HG03135 (cell line): ENCODE measurements at regions not wholly inside any gene's neighbourhood (a gene's known extent, or its start where the extent isn't known, plus 50 kb on each side); places are given as distances from the start of the nearest gene placed in this dataset.

Source experiments
- ATAC-seq: cut with Tn5 transposase; IDR thresholded peaks from one replicate; pipeline ENCODE4 v1.9.1; 2021; ENCODE audit warnings: mild to moderate bottlenecking, moderate library complexity; ENCODE audit not compliant: unreplicated experiment

DNA sequence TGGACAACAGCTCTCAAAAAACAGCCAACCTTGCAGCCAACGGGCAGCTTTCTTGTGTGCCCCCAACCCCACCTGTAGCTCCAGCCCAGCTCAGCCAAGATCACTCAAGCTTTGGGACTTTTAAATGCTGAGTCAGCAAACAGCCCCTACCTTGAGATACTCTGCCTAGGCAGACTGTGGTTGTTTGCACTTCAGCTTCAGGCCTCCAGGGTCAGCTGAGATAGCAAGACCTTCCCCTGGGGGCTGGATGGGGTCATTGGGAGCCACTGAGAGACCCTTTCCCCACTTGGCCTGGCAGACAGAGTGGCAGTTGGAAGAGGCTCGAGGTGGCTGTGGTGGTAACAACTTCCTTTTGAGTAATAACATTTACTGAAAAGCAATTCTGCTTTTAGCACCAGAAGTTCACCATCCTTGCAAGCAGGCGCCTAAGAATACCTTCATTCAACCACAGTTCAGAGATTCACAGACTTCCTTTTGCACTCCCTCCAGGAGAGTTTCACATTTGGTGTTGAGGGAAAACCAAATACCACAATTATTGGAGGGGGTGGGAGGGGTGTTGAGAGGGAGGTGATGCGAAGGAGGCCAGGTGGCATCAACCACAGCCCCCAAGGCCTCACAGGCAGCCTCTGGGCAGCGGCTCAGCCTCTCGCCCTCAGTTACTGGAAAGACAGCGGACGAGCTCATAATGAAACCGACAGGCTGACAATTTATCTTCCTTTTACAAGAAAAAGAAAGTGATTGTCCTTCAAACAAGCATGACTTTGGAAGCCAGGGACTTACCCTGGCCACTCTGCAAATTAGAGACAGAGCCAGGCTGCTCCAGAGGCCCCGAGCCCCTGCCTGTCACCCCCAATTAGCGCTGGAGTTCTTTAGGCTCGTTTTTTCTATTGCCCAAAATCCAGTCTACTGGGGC lies 148.1 kb downstream of the CEBPB start:
- ATAC-seq, result peak; percentile 67

- no peak for ATAC-seq
These were observed 148.9 kb downstream of the CEBPB start for GRCh38 chr20:50339466-50339901.

DNA sequence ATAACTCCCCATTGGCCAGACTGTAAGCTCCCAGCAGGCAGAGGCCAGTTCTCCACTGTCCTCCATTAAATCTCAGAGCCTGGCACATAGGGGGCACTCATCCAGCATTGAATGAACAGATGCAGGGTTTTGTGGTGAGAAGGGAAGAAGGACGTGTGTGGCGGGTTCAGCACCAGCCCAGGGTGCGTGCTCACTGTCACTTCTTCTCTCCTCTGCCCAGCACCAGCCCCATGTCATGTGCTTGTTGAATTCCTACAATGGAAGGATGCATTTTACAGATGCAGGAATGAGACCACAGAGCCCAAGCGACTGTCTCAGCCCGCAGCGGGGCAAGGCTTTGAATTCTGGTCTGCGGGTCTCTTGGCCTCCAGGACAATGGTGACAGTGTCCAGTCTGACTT lies 149.9 kb downstream of the CEBPB start:
- no peak for ATAC-seq

- no peak for ATAC-seq
These were observed 150.4 kb downstream of the CEBPB start for GRCh38 chr20:50341050-50341449.

DNA sequence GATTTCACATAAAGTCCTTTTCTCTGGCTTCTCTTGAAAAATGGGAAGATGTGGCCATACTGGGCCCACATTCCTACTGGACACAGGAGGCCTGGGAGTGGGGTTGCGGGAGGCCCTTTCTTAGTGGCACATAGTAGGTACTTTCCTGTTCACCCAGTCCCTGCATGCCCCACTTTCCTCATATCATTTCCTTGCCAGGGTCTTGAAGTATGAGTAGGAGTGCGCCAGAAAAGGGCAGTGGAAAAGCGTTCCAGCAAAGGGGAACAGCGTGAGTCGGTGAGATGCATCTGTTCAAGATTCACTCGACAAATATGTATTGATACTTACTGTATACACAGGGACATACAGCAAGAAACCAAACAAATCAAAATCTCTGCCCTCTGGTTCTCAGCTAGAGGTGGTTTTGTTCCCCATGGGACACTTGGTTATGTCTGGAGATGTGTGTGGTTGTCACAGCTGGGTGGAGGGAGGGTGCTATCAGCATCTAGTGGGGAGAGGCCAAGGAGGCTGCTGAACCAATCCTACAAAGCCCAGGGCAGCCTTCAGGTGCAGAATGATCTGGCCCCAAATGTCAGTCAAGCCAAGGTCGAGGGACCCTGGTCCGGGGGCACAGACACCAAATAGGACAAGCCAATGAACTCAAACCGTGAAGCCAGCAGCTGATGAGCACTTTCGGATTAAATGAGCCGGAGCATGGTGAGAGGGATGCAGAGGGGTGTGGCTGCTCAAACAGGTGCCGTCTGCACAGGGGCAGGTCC lies 151.4 kb downstream of the CEBPB start:
- ATAC-seq, result no peak

DNA sequence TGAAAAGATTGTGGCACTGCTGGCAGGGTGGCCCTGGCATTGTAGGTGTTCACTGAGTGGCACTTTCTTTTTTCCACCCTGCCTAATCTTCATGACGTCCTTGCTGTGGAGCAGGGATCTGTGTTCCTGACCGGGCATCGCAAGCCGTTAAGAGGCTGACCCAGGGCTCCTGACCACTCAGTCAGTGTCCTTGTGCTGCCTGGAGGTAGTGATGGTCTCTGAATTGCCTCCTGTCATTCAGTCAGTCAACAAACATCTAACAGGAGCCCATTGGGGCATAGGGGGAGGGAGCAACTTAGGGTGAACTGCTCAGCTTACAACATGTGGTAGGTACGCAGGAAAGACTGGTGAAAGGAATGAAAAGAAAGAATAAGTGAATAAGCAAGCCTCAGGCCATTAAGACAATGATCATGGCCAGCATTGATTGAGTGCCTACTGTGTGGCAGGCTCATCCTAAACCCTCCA lies 152.0 kb downstream of the CEBPB start:
- no peak for ATAC-seq

- ATAC-seq, result no peak
These were observed 152.5 kb downstream of the CEBPB start for GRCh38 chr20:50343125-50343489.

- ATAC-seq, result no peak
These were observed 153.0 kb downstream of the CEBPB start for GRCh38 chr20:50343490-50344179.

DNA sequence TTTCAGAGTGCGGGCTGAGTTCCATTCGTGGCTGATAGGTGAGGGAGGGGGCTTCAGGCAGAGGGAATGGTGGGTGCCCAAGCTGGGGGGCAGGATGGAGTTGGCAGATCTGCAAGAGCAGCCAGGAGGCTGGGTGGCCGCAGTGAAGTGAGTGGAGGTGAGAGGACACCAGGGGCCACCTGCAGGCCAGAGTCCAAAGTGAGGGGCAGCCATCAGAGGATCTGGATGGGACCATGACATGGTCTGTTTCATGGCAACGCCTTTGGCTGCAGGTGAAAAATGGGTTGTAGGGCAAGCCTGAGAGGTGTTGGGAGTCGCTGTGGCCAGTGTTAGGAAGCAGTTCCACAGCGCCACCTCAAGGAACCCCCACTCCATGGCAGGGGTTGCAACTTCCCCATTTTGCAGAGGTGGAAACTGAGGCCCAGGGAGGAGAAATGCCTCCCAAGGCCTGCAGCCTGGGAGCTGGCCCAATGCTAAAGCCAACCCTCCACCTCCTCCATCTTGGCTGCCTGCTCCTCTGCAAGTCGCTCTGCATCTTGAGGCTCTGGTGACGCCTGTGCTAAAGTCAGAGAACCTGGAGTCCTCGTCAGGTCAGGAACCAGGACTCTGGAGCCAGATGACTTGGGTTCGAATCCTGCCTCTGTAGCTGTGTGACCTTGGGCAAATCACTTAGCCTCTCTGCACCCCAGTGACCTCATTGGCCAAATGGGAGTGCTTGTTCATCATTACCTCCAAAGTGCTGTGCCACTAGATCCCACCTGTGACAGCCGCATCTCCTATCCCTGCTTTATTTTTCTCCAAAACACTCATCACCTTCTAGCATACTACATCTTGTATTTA lies 153.8 kb downstream of the CEBPB start:
- ATAC-seq, result no peak

- no peak for ATAC-seq
These were observed 155.2 kb downstream of the CEBPB start for GRCh38 chr20:50345712-50346373.

DNA sequence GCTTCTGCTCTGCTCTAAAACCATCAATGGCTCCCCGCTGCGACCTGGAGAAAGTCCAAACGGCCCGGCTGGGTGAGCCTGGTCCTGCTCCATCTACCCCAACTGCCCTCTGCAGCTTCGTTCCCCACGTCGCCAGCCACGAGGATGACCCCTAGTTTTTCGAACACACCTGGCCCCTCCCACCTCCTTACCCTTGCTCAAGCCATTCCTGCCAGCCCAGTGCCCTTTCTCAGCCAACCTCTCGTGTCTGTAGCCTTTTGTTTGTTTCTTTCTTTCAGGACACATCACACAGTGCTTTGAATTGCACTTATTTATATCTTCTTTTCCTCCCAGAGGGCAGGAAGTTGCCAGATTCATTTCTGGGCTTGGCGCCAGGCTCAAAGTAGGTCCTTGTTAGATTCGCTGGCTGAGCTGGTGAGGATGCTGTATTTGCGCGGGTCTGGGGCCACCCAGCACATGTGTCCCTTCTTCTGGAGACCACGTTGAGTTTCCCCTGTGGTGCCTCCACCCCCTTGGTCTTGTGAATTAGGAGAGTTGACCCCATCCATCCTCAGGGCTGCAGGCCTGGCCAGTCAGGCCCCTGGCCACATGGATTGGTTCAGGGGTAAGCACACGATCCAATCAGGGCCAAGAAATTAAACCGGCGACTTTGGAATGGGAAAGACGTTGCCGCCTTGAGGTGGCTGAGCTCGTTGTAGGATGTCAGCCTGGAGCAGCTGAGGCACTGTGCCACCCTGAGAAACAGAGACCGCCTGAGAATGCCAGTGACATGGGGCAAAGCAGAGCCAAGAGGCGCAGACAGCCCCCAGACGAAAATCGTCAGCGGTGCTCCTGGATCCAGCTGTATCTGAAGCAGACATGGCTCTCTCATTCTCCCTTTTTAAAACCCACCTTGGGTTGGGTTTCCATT lies 156.0 kb downstream of the CEBPB start:
- ATAC-seq, result no peak

DNA sequence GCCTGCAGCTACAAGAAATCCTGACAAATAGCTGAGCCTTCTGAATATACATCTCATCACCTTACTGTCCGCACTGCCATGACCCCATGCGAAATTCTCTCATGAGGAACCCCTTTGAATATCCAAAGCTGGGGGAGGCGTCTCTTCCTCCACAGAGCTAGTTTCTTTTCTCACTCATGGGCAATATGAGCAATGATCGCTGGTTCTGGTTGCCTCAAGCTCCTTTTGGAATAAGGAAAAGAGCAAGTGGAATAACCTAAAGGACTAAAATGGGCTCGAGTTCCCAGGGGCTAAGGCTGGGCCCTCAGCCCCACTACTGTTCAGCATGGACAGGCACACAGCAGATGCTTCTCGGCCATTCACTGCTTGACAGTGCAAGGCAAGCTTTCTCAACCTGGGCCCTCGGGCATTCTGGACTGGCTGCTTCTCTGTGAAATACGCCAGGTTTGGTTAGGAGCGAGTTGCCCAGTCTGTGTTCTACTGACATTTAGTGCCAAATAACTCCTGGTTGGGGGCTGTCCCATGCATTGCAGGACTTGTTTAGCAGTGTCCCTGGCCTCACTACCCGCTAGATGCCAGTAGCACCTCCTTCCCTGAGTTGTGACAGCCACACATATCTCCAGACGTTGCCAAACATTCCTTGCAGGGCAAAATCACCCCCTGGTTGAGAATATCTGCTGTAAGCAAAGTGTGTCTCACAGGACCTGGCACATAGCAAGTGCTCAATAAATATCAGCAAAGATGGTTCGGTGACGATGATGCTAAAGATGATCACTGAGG lies 156.8 kb downstream of the CEBPB start:
- ATAC-seq, result no peak

DNA sequence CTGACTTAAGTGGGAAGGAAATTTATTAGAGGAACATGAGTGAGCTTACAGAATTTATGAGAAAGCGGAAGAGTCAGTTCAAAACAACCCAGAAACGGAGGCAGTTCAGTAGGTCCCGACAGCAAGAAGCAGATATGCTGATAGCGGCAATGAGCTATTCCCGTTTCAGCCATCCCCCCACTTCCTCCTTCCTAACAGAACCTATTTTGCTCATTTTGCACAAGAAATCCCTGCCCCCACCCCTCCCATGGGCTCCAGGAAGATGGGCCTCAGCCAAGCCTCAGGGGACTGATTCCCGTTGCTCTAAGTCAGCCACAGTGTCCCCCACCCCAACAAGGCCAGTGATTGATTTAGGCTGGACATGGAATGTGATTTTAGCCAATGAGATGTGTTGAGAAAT lies 157.5 kb downstream of the CEBPB start:
- ATAC-seq, result no peak

GRCh38 chr20:50350510-50351249 lies 159.5 kb upstream of the PTPN1 start:
- no peak for ATAC-seq

- ATAC-seq, result no peak
These were observed 158.6 kb upstream of the PTPN1 start for GRCh38 chr20:50351541-50351940.

GRCh38 chr20:50353289-50353961 lies 156.8 kb upstream of the PTPN1 start:
- ATAC-seq, result no peak
